Tibial artery (tissue), 4 donors: ENCODE measurements at regions not wholly inside any gene's neighbourhood (a gene's known extent, or its start where the extent isn't known, plus 50 kb on each side); places are given as distances from the start of the nearest gene placed in this dataset.

Experiments
- DNase-seq, 2 donors: peaks; one replicate each; pipeline ENCODE4 v3.0.0-alpha.2; 2019
- H3K27ac ChIP-seq, 2 donors: fragments of 200-600 bp; sonication (generic) in 1 of 2; 1 replicate in 1 of 2; 2 replicates in 1 of 2; pipeline ENCODE4 v1.5.1; 2018 to 2019; ENCODE audit warnings: mild to moderate bottlenecking in 1 of 2
- H3K27me3 ChIP-seq, 2 donors: fragments of 200-600 bp; sonication (generic) in 1 of 2; one replicate each; pipeline versions ENCODE4 v1.5.1 to v1.6.0; 2016 to 2019
- H3K36me3 ChIP-seq, 3 donors: fragments of 200-600 bp; sonication (generic) in 2 of 3; one replicate each; pipeline ENCODE4 v1.5.1; 2016 to 2019; ENCODE audit warnings: mild to moderate bottlenecking in 2 of 3
- H3K4me1 ChIP-seq, 4 donors: fragments of 200-600 bp; sonication (generic) in 2 of 4; 1 replicate in 3 of 4; 2 replicates in 1 of 4; pipeline ENCODE4 v1.5.1; 2016 to 2019
- H3K4me3 ChIP-seq, 2 donors: fragments of 200-600 bp; sonication (generic) in 1 of 2; 1 replicate in 1 of 2; 2 replicates in 1 of 2; pipeline ENCODE4 v1.5.1; 2018 to 2019; ENCODE audit warnings: mild to moderate bottlenecking in 2 of 2
- H3K9me3 ChIP-seq, 3 donors: fragments of 200-600 bp; sonication (generic) in 1 of 3; one replicate each; pipeline ENCODE4 v1.5.1; 2016 to 2019
- intact Hi-C: fragments of 100-400 bp; cut with DNase I; formaldehyde crosslinking; loops from one replicate; pipeline ENCODE4 v1.15.0; 2023; ENCODE audit warnings: low total_unique reads
- TF ChIP-seq, protein P1 (sequence below), 2 experiments: fragments of 200-600 bp in 1 of 2; fragments of 450-650 bp in 1 of 2; IDR thresholded peaks; one replicate each; pipeline ENCODE4 v1.5.1; 2017 to 2019; ENCODE audit warnings: antibody characterized with exemption in 2 of 2, mild to moderate bottlenecking in 1 of 2, moderate library complexity in 1 of 2

DNA sequence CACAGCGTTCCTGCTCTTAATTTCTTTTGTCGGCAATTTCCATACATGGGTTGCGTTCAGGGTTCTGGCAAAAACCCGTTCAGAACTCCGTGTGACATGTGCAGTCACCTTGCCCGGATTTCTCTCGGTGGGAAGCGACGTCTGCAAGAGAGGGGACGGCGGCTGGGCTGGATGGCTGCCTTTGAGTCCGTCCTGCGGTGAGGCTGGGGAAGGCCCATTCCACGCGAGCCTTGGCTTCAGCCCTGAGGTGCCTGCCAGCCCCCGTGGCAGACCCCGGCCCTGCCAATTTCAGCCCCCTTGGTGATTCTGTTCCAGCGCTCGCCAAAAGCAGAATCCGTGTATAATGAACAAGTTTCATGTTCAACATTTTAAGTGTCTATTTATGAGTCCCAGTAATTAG is 72.6 kb upstream of the TSHZ3 start:
- intact Hi-C loops, result no loop called here
- no peaks in the 10 kb centered on the region for H3K9me3 ChIP-seq
- H3K27me3 ChIP-seq, result no peaks in the 10 kb centered on the region
- H3K27ac ChIP-seq, result no peak overlapping the region
- no peaks in the 10 kb centered on the region for H3K4me1 ChIP-seq
- no peak for DNase-seq
- TF ChIP-seq, protein P1, sequence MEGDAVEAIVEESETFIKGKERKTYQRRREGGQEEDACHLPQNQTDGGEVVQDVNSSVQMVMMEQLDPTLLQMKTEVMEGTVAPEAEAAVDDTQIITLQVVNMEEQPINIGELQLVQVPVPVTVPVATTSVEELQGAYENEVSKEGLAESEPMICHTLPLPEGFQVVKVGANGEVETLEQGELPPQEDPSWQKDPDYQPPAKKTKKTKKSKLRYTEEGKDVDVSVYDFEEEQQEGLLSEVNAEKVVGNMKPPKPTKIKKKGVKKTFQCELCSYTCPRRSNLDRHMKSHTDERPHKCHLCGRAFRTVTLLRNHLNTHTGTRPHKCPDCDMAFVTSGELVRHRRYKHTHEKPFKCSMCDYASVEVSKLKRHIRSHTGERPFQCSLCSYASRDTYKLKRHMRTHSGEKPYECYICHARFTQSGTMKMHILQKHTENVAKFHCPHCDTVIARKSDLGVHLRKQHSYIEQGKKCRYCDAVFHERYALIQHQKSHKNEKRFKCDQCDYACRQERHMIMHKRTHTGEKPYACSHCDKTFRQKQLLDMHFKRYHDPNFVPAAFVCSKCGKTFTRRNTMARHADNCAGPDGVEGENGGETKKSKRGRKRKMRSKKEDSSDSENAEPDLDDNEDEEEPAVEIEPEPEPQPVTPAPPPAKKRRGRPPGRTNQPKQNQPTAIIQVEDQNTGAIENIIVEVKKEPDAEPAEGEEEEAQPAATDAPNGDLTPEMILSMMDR (IDR thresholded peaks at IDR 0.05), result no peak
- H3K4me3 ChIP-seq, result no peak overlapping the region
- H3K36me3 ChIP-seq, result no peaks in the 10 kb centered on the region

DNA sequence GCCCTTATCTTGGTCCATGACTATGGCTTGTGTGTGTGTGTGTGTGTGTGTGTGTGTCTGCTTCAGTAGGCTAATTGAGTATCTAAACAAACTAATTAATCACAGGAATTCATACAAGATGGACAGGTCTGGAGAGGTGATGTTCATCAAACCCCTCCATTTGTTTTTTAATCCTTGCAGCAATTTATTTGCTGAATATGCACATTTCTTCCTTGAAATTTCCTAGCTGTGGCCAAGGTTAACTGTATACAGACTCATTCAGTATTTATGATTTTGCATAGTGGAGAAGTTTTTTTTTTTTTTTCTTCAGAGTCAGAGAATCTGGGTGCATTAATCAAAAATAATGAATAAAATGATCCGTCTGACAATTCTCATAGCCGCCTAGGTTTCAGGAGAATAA is 74.7 kb upstream of the TSHZ3 start:
- no peak for DNase-seq
- intact Hi-C loops, result no loop called here
- no peaks in the 10 kb centered on the region for H3K27me3 ChIP-seq
- TF ChIP-seq, protein P1 (IDR thresholded peaks at IDR 0.05), result no peak
- no peaks in the 10 kb centered on the region for H3K4me1 ChIP-seq
- no peak overlapping the region for H3K27ac ChIP-seq
- H3K36me3 ChIP-seq, result no peaks in the 10 kb centered on the region
- no peak overlapping the region for H3K4me3 ChIP-seq
- no peaks in the 10 kb centered on the region for H3K9me3 ChIP-seq

DNA sequence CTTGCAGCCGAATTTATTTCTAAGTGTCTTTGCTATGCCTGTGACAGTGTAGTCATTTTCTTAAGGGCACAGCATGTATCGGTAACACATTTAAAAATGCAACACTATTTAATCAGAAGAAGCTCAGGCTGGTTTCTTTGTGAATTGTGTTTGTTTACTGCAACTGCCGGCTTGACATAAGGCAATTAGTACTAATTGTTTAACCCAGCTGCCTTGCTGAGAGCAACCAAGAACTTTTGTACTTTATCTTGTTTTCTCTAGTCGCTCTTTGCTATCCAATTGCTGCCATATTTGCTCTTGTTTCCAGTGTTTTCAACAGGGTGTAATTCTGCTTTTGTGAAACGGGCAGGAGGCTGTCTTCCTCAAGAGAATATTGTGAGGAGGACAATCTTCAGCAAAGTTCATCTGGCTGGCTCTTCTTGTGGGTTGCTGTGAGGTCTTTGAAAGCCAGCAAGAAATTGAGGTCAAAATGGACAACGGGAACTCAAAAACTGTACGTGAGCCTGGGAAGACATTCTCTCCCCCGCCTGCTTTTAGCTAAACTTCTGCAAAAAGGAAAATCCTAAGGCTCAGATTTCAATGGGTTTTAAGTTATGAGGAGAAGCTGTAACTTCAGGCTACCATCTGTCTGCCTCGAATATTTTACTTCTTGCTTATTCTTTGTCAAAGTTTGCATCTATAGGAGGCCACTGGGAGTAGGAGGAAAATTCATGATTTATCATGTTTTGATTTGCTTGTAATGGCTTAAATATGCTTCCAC is 75.8 kb upstream of the TSHZ3 start:
- Histone ChIP-seq H3K4me1 (no peaks in the 10 kb centered on the region), H3K36me3 (no peaks in the 10 kb centered on the region), H3K27me3 (no peaks in the 10 kb centered on the region), H3K9me3 (no peaks in the 10 kb centered on the region), H3K27ac (no peak overlapping the region), H3K4me3 (no peak overlapping the region)
- TF ChIP-seq, protein P1 (IDR thresholded peaks at IDR 0.05), result no peak
- DNase-seq, result no peak
- intact Hi-C loops, result no loop called here

DNA sequence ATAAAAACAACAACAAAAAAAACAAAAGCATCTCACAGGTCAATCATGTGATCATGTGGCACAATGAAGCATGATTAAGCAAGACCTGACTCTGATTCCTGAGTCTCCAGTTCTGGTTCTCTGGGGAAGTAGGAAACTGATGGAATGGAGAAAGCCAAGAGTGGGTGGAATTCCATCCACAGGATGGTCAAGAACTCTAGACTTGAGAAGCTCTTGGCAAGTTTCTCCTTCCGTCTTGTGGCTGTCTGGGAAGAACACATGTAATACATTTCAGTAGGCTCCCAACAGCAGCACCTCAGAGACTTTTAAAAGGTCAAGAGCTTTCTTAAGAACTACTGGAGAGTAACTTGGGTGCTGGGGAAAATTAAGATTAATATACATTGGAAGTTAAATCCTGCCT is 78.6 kb upstream of the TSHZ3 start:
- no peaks in the 10 kb centered on the region for H3K4me1 ChIP-seq
- no peak for DNase-seq
- TF ChIP-seq, protein P1 (IDR thresholded peaks at IDR 0.05), result no peak
- no peaks in the 10 kb centered on the region for H3K9me3 ChIP-seq
- no peaks in the 10 kb centered on the region for H3K36me3 ChIP-seq
- H3K4me3 ChIP-seq, result no peak overlapping the region
- no peaks in the 10 kb centered on the region for H3K27me3 ChIP-seq
- H3K27ac ChIP-seq, result no peak overlapping the region
- intact Hi-C loops, result no loop called here

DNA sequence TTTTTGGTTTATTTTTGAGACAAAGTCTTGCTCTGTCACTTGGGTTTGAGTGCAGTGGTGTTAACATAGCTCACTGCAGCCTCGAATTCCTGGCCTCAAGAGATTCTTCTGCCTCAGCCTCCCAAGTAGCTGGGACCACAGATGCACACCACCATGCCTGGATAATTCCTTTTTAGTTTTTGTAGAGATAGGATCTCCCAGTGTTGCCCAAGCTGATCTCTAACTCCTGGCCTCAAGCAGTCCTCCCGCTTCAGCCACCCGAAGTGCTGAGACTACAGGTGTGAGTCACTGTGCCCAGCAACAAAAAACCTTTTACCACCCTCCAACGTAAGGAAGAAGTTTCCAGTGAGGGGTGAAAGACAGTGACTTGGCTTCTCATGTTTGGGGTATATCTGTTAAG is 81.1 kb upstream of the TSHZ3 start:
- no peak for DNase-seq
- peaks cover 0 to 5% (median 0%) of the 10 kb centered on the region in 3 donors for H3K9me3 ChIP-seq
- H3K4me3 ChIP-seq, result no peak overlapping the region
- H3K36me3 ChIP-seq, result no peaks in the 10 kb centered on the region
- H3K27me3 ChIP-seq, result no peaks in the 10 kb centered on the region
- intact Hi-C loops, result no loop called here
- TF ChIP-seq, protein P1 (IDR thresholded peaks at IDR 0.05), result no peak
- no peak overlapping the region for H3K27ac ChIP-seq
- no peaks in the 10 kb centered on the region for H3K4me1 ChIP-seq
